Activated CD4-positive, alpha-beta T cell treated with anti-CD3 and anti-CD28 coated beads for 36 hours (primary cell): ENCODE measurements at regions not wholly inside any gene's neighbourhood (a gene's known extent, or its start where the extent isn't known, plus 50 kb on each side); places are given as distances from the start of the nearest gene placed in this dataset.

Source experiments
- ATAC-seq: fragments of 200-7000 bp; cut with Tn5 transposase; one replicate; pipeline ENCODE4 v1.10.0; 2021; ENCODE audit warnings: mild to moderate bottlenecking, moderate library complexity
- CTCF ChIA-PET: fragments of 350-600 bp; sonication (Branson Sonifier 250); formaldehyde crosslinking; loops from one replicate; lab custom pipeline; 2021; ENCODE audit warnings: antibody characterized with exemption; lab: Charles Lee
- POLR2A ChIA-PET: fragments of 350-600 bp; sonication (Branson Sonifier 250); formaldehyde crosslinking; loops from one replicate; lab custom pipeline; 2021; ENCODE audit warnings: antibody characterized with exemption, inconsistent platforms; lab: Charles Lee
- DNase-seq: peaks from one replicate; pipeline ENCODE4 v3.0.0-alpha.2; 2020
- H3K27ac Mint-ChIP-seq: one replicate; pipeline ENCODE4 v1.8.0; 2021; ENCODE audit warnings: mixed read lengths
- H3K27me3 Mint-ChIP-seq: one replicate; pipeline ENCODE4 v1.8.0; 2021; ENCODE audit warnings: mixed read lengths
- H3K36me3 Mint-ChIP-seq: one replicate; pipeline ENCODE4 v1.8.0; 2021; ENCODE audit warnings: low read depth, mixed read lengths
- H3K4me1 Mint-ChIP-seq: one replicate; pipeline ENCODE4 v1.8.0; 2021; ENCODE audit warnings: mixed read lengths
- H3K4me3 Mint-ChIP-seq: one replicate; pipeline ENCODE4 v1.8.0; 2021; ENCODE audit warnings: mild to moderate bottlenecking, moderate library complexity, mixed read lengths
- H3K9me3 Mint-ChIP-seq: one replicate; pipeline ENCODE4 v1.8.0; 2021; ENCODE audit warnings: low read depth, mixed read lengths
- intact Hi-C, 2 experiments: fragments of 100-400 bp; cut with DNase I in 1 of 2; cut with micrococcal nuclease in 1 of 2; formaldehyde crosslinking; loops; one replicate each; pipeline versions ENCODE4 v1.14.2 to v1.15.1; 2022 to 2024; cut with DNase I, micrococcal nuclease

GRCh38 chr2:9102861-9103662, 99.6 kb upstream of the MBOAT2 start:
- intact Hi-C loops = no loop called here
- H3K27me3 Mint-ChIP-seq = peaks cover 4% of the 10 kb centered on the region
- H3K9me3 Mint-ChIP-seq = no peaks in the 10 kb centered on the region
- CTCF ChIA-PET = no interaction called here
- no peak overlapping the region for H3K4me3 Mint-ChIP-seq
- ATAC-seq (no peak), DNase-seq (no peak)
- H3K27ac Mint-ChIP-seq = no peak overlapping the region
- H3K4me1 Mint-ChIP-seq = peaks cover 11% of the 10 kb centered on the region
- POLR2A ChIA-PET = no interaction called here
- no peaks in the 10 kb centered on the region for H3K36me3 Mint-ChIP-seq

GRCh38 chr2:9101763-9102425, 98.4 kb upstream of the MBOAT2 start:
- no peak overlapping the region for H3K4me3 Mint-ChIP-seq
- no peak for DNase-seq
- no peak for ATAC-seq
- POLR2A ChIA-PET = no interaction called here
- peaks cover 12% of the 10 kb centered on the region for H3K4me1 Mint-ChIP-seq
- H3K27me3 Mint-ChIP-seq = peaks cover 10% of the 10 kb centered on the region
- no peak overlapping the region for H3K27ac Mint-ChIP-seq
- H3K36me3 Mint-ChIP-seq = no peaks in the 10 kb centered on the region
- intact Hi-C loops = no loop called here
- CTCF ChIA-PET = no interaction called here
- no peaks in the 10 kb centered on the region for H3K9me3 Mint-ChIP-seq

- POLR2A ChIA-PET = interaction anchor here (0.6 kb wide), 1 partner anchor 163 kb away, joined by 3 read pairs; no protein-coding TSS in a partner anchor
- intact Hi-C loops = no loop called here
- Mint-ChIP-seq H3K4me3 (no peak overlapping the region), H3K27ac (no peak overlapping the region), H3K4me1 (peaks cover 12% of the 10 kb centered on the region), H3K36me3 (no peaks in the 10 kb centered on the region), H3K9me3 (no peaks in the 10 kb centered on the region), H3K27me3 (peaks cover 13% of the 10 kb centered on the region)
- ATAC-seq = no peak
- CTCF ChIA-PET = no interaction called here
- DNase-seq = no peak
Measured at GRCh38 chr2:9100080-9100876, 96.8 kb upstream of the MBOAT2 start.

- ATAC-seq = peak; percentile 93
- CTCF ChIA-PET = interaction anchor here (0.6 kb wide), 1 partner anchor 1336 kb away, joined by 3 read pairs; no protein-coding TSS in a partner anchor
- POLR2A ChIA-PET = interaction anchor here (0.6 kb wide), 1 partner anchor 164 kb away, joined by 3 read pairs; no protein-coding TSS in a partner anchor
Measured at GRCh38 chr2:9099341-9099751, 95.9 kb upstream of the MBOAT2 start.

GRCh38 chr2:9097892-9098291, 94.4 kb upstream of the MBOAT2 start:
- no peak for ATAC-seq
- intact Hi-C loops = no loop called here
- POLR2A ChIA-PET = no interaction called here
- no peak for DNase-seq
- Mint-ChIP-seq H3K27me3 (peaks cover 28% of the 10 kb centered on the region), H3K9me3 (no peaks in the 10 kb centered on the region), H3K4me3 (no peak overlapping the region), H3K27ac (no peak overlapping the region), H3K4me1 (peaks cover 12% of the 10 kb centered on the region), H3K36me3 (no peaks in the 10 kb centered on the region)
- CTCF ChIA-PET = interaction anchor here (0.6 kb wide), 1 partner anchor 264 kb away, joined by 4 read pairs; no protein-coding TSS in a partner anchor

More at GRCh38 chr2:9099341-9099751, 95.9 kb upstream of the MBOAT2 start:
- no peak overlapping the region for H3K4me3 Mint-ChIP-seq
- H3K9me3 Mint-ChIP-seq = no peaks in the 10 kb centered on the region
- DNase-seq = peak; percentile 67
- intact Hi-C loops = no loop called here
- peaks cover 12% of the 10 kb centered on the region for H3K4me1 Mint-ChIP-seq
- peaks cover 18% of the 10 kb centered on the region for H3K27me3 Mint-ChIP-seq
- H3K27ac Mint-ChIP-seq = no peak overlapping the region
- H3K36me3 Mint-ChIP-seq = no peaks in the 10 kb centered on the region

GRCh38 chr2:9097239-9097638, 93.8 kb upstream of the MBOAT2 start:
- intact Hi-C loops = no loop called here
- Mint-ChIP-seq H3K4me3 (no peak overlapping the region), H3K36me3 (no peaks in the 10 kb centered on the region), H3K27me3 (peaks cover 33% of the 10 kb centered on the region), H3K9me3 (no peaks in the 10 kb centered on the region), H3K27ac (no peak overlapping the region), H3K4me1 (peaks cover 12% of the 10 kb centered on the region)
- ATAC-seq (no peak), DNase-seq (no peak)
- ChIA-PET CTCF (no interaction called here), POLR2A (no interaction called here)

GRCh38 chr2:9096761-9097160, 93.3 kb upstream of the MBOAT2 start:
- DNase-seq (no peak), ATAC-seq (no peak)
- H3K4me1 Mint-ChIP-seq = peaks cover 12% of the 10 kb centered on the region
- H3K36me3 Mint-ChIP-seq = no peaks in the 10 kb centered on the region
- no peaks in the 10 kb centered on the region for H3K9me3 Mint-ChIP-seq
- H3K27me3 Mint-ChIP-seq = peaks cover 33% of the 10 kb centered on the region
- intact Hi-C loops = no loop called here
- no peak overlapping the region for H3K27ac Mint-ChIP-seq
- ChIA-PET POLR2A (no interaction called here), CTCF (no interaction called here)
- no peak overlapping the region for H3K4me3 Mint-ChIP-seq

GRCh38 chr2:9095690-9096089, 92.2 kb upstream of the MBOAT2 start:
- Mint-ChIP-seq H3K27me3 (peaks cover 30% of the 10 kb centered on the region), H3K27ac (no peak overlapping the region), H3K4me1 (peaks cover 12% of the 10 kb centered on the region), H3K9me3 (no peaks in the 10 kb centered on the region), H3K4me3 (no peak overlapping the region), H3K36me3 (no peaks in the 10 kb centered on the region)
- DNase-seq = no peak
- intact Hi-C loops = no loop called here
- ATAC-seq = no peak
- CTCF ChIA-PET = no interaction called here
- POLR2A ChIA-PET = no interaction called here

- ChIA-PET CTCF (no interaction called here), POLR2A (no interaction called here)
- Mint-ChIP-seq H3K27me3 (peaks cover 30% of the 10 kb centered on the region), H3K9me3 (no peaks in the 10 kb centered on the region), H3K4me3 (no peak overlapping the region), H3K27ac (no peak overlapping the region), H3K4me1 (peaks cover 12% of the 10 kb centered on the region), H3K36me3 (no peaks in the 10 kb centered on the region)
- intact Hi-C loops = no loop called here
- ATAC-seq (no peak), DNase-seq (no peak)
Measured at GRCh38 chr2:9095226-9095625, 91.7 kb upstream of the MBOAT2 start.

- no peak overlapping the region for H3K4me3 Mint-ChIP-seq
- H3K27ac Mint-ChIP-seq = no peak overlapping the region
- DNase-seq (no peak), ATAC-seq (no peak)
- ChIA-PET CTCF (interaction anchor here (0.6 kb wide), 1 partner anchor 238 kb away, joined by 3 read pairs; no protein-coding TSS in a partner anchor), POLR2A (no interaction called here)
- H3K4me1 Mint-ChIP-seq = peaks cover 6% of the 10 kb centered on the region
- intact Hi-C loops = no loop called here
- peaks cover 30% of the 10 kb centered on the region for H3K27me3 Mint-ChIP-seq
- no peaks in the 10 kb centered on the region for H3K9me3 Mint-ChIP-seq
- H3K36me3 Mint-ChIP-seq = no peaks in the 10 kb centered on the region
Measured at GRCh38 chr2:9094117-9094516, 90.6 kb upstream of the MBOAT2 start.

GRCh38 chr2:9093324-9093723, 89.8 kb upstream of the MBOAT2 start:
- Mint-ChIP-seq H3K4me3 (no peak overlapping the region), H3K27ac (no peak overlapping the region), H3K4me1 (peaks cover 2% of the 10 kb centered on the region), H3K36me3 (no peaks in the 10 kb centered on the region), H3K9me3 (no peaks in the 10 kb centered on the region), H3K27me3 (peaks cover 30% of the 10 kb centered on the region)
- ATAC-seq = no peak
- intact Hi-C loops = no loop called here
- ChIA-PET POLR2A (no interaction called here), CTCF (interaction anchor here (1.0 kb wide), 1 partner anchor 221 kb away, joined by 3 read pairs; no protein-coding TSS in a partner anchor)
- no peak for DNase-seq
